HCT116 (cell line): ENCODE measurements at regions not wholly inside any gene's neighbourhood (a gene's known extent, or its start where the extent isn't known, plus 50 kb on each side); places are given as distances from the start of the nearest gene placed in this dataset.

Experiments
- CTCF ChIP-seq, 3 experiments: fragments of 200-600 bp in 1 of 3; sonication (generic) in 1 of 3; IDR thresholded peaks in 2 of 3; conservative IDR thresholded peaks in 1 of 3; 2 replicates each; pipeline ENCODE4 v1.5.1; 2012 to 2017; ENCODE audit warnings: low read depth in 2 of 3, low read length in 2 of 3, antibody characterized with exemption in 1 of 3, borderline replicate concordance in 1 of 3, control low read depth in 1 of 3, mild to moderate bottlenecking in 1 of 3, mixed read lengths in 1 of 3, mixed run types in 1 of 3, moderate library complexity in 1 of 3; ENCODE audit not compliant: insufficient read depth in 1 of 3
- POLR2A ChIP-seq: IDR thresholded peaks from 2 replicates; pipeline ENCODE4 v1.7.0; 2011; ENCODE audit warnings: borderline replicate concordance; ENCODE audit not compliant: insufficient read depth, insufficient read length; ENCODE audit errors: extremely low read depth
- POLR2AphosphoS5 ChIP-seq: IDR thresholded peaks from 2 replicates; pipeline ENCODE4 v1.6.1; 2011; ENCODE audit warnings: mild to moderate bottlenecking, low read depth, low read length, moderate library complexity
- SIN3A ChIP-seq: IDR thresholded peaks from 2 replicates; pipeline ENCODE4 v1.6.1; 2012; ENCODE audit warnings: low read depth

DNA sequence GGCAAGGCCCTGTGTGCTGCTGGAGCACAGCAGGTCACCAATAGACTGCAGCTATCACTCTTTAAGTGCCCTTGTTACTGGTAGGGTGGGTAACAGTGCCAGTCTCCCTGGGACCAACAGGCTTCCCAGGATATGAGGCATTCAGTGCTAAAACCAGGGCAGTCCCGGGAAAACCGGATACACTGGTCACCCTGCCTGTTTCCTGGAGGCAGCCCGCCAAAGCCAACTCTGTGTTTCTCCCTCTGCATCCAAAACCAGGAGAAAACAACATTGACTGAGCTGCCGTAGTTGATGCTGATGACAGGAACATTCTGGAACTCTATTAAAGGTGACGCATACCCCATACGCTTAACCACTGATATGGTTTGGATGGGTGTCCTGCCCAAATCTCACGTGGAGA lies 149.1 kb downstream of the SHANK2 start:
- TF ChIP-seq POLR2AphosphoS5 (no peak), CTCF (IDR thresholded peaks at IDR 0.05 in 2 of 3, conservative IDR thresholded peaks at IDR 0.05 in 1 of 3; ENCODE audit: borderline replicate concordance in 1 of 3, insufficient read depth in 1 of 3, low read depth in 2 of 3, low read length in 2 of 3) (no peak), SIN3A (no peak), POLR2A (no peak)
